ENCODE measurements at regions not wholly inside any gene's neighbourhood (a gene's known extent, or its start where the extent isn't known, plus 50 kb on each side); places are given as distances from the start of the nearest gene placed in this dataset.

GRCh38 chr5:114719268-114719667 is 357.4 kb downstream of the KCNN2 start:
- TF ChIP-seq CTCF (conservative IDR thresholded peaks at IDR 0.05 in 1 of 2, IDR thresholded peaks at IDR 0.05 in 1 of 2; ENCODE audit: low read depth in 1 of 2, low read length in 2 of 2) = no peak
- no peak for TF ChIP-seq EZH2 (IDR thresholded peaks at IDR 0.05; ENCODE audit: low read length, missing control alignments)

Data from fibroblast of lung (primary cell).